ENCODE measurements at regions not wholly inside any gene's neighbourhood (a gene's known extent, or its start where the extent isn't known, plus 50 kb on each side); places are given as distances from the start of the nearest gene placed in this dataset.

GRCh38 chr18:1891641-1892040 is 679.7 kb downstream of the METTL4 start:
- no peak for TF ChIP-seq CTCF (IDR thresholded peaks at IDR 0.05; ENCODE audit: low read depth, low read length)
- no peak for DNase-seq (ENCODE audit: extremely low read depth, low read depth)

- DNase-seq (ENCODE audit: extremely low read depth, low read depth): no peak
- TF ChIP-seq CTCF (IDR thresholded peaks at IDR 0.05; ENCODE audit: low read depth, low read length): no peak
Observed at GRCh38 chr18:1892191-1892590, 679.1 kb downstream of the METTL4 start.

- no peak for DNase-seq (ENCODE audit: extremely low read depth, low read depth)
- TF ChIP-seq CTCF (IDR thresholded peaks at IDR 0.05; ENCODE audit: low read depth, low read length): no peak
Observed at GRCh38 chr18:1895456-1896185, 675.7 kb downstream of the METTL4 start.

- no peak for DNase-seq (ENCODE audit: extremely low read depth, low read depth)
- no peak for TF ChIP-seq CTCF (IDR thresholded peaks at IDR 0.05; ENCODE audit: low read depth, low read length)
Observed at GRCh38 chr18:1906421-1906820, 664.9 kb downstream of the METTL4 start.

GRCh38 chr18:1907470-1908206 is 663.7 kb downstream of the METTL4 start:
- no peak for TF ChIP-seq CTCF (IDR thresholded peaks at IDR 0.05; ENCODE audit: low read depth, low read length)
- no peak for DNase-seq (ENCODE audit: extremely low read depth, low read depth)

GRCh38 chr18:1914489-1914888 is 656.8 kb downstream of the METTL4 start:
- no peak; the same call in 1 of the 2 replicates for TF ChIP-seq CTCF (IDR thresholded peaks at IDR 0.05; ENCODE audit: low read depth, low read length)
- DNase-seq (ENCODE audit: extremely low read depth, low read depth): no peak

- TF ChIP-seq CTCF (IDR thresholded peaks at IDR 0.05; ENCODE audit: low read depth, low read length): no peak
- DNase-seq (ENCODE audit: extremely low read depth, low read depth): no peak
Observed at GRCh38 chr18:1916869-1917523, 654.3 kb downstream of the METTL4 start.

Data from AG09319 (cell line).